ENCODE measurements at regions not wholly inside any gene's neighbourhood (a gene's known extent, or its start where the extent isn't known, plus 50 kb on each side); places are given as distances from the start of the nearest gene placed in this dataset.

GRCh38 chr1:34582356-34582755, 172.5 kb upstream of the GJB5 start:
- DNase-seq (ENCODE audit: low spot score), result no peak
- H3K27ac ChIP-seq (ENCODE audit: poor library complexity, severe bottlenecking), result no peak overlapping the region
- H3K4me3 ChIP-seq (ENCODE audit: severe bottlenecking), result no peak overlapping the region
- no peaks in the 10 kb centered on the region for H3K4me1 ChIP-seq (ENCODE audit: insufficient read depth, poor library complexity, severe bottlenecking)
- H3K27me3 ChIP-seq (ENCODE audit: insufficient read depth, poor library complexity, severe bottlenecking), result no peaks in the 10 kb centered on the region
- H3K36me3 ChIP-seq (ENCODE audit: low read depth), result no peaks in the 10 kb centered on the region
- H3K9me3 ChIP-seq (ENCODE audit: severe bottlenecking), result no peaks in the 10 kb centered on the region
- TF ChIP-seq CTCF (IDR thresholded peaks at IDR 0.05; ENCODE audit: poor library complexity, severe bottlenecking), result no peak
- no peak for ATAC-seq (ENCODE audit: low read depth)

- no peak overlapping the region for H3K4me3 ChIP-seq (ENCODE audit: severe bottlenecking)
- no peaks in the 10 kb centered on the region for H3K4me1 ChIP-seq (ENCODE audit: insufficient read depth, poor library complexity, severe bottlenecking)
- no peak for ATAC-seq (ENCODE audit: low read depth)
- H3K36me3 ChIP-seq (ENCODE audit: low read depth), result no peaks in the 10 kb centered on the region
- H3K27me3 ChIP-seq (ENCODE audit: insufficient read depth, poor library complexity, severe bottlenecking), result no peaks in the 10 kb centered on the region
- H3K27ac ChIP-seq (ENCODE audit: poor library complexity, severe bottlenecking), result no peak overlapping the region
- TF ChIP-seq CTCF (IDR thresholded peaks at IDR 0.05; ENCODE audit: poor library complexity, severe bottlenecking), result no peak
- DNase-seq (ENCODE audit: low spot score), result no peak
- H3K9me3 ChIP-seq (ENCODE audit: severe bottlenecking), result no peaks in the 10 kb centered on the region
These were observed 167.1 kb upstream of the GJB5 start for GRCh38 chr1:34587761-34588160.

GRCh38 chr1:34590211-34590623, 164.6 kb upstream of the GJB5 start:
- Histone ChIP-seq H3K4me1 (ENCODE audit: insufficient read depth, poor library complexity, severe bottlenecking) (no peaks in the 10 kb centered on the region), H3K36me3 (ENCODE audit: low read depth) (no peaks in the 10 kb centered on the region), H3K4me3 (ENCODE audit: severe bottlenecking) (no peak overlapping the region), H3K27me3 (ENCODE audit: insufficient read depth, poor library complexity, severe bottlenecking) (no peaks in the 10 kb centered on the region), H3K27ac (ENCODE audit: poor library complexity, severe bottlenecking) (no peak overlapping the region), H3K9me3 (ENCODE audit: severe bottlenecking) (no peaks in the 10 kb centered on the region)
- peak; percentile 68 for DNase-seq (ENCODE audit: low spot score)
- peak; percentile 90 for ATAC-seq (ENCODE audit: low read depth)
- TF ChIP-seq CTCF (IDR thresholded peaks at IDR 0.05; ENCODE audit: poor library complexity, severe bottlenecking), result no peak

- Histone ChIP-seq H3K36me3 (ENCODE audit: low read depth) (no peaks in the 10 kb centered on the region), H3K27me3 (ENCODE audit: insufficient read depth, poor library complexity, severe bottlenecking) (no peaks in the 10 kb centered on the region), H3K9me3 (ENCODE audit: severe bottlenecking) (no peaks in the 10 kb centered on the region), H3K27ac (ENCODE audit: poor library complexity, severe bottlenecking) (no peak overlapping the region), H3K4me1 (ENCODE audit: insufficient read depth, poor library complexity, severe bottlenecking) (no peaks in the 10 kb centered on the region), H3K4me3 (ENCODE audit: severe bottlenecking) (no peak overlapping the region)
- DNase-seq (ENCODE audit: low spot score) (no peak), ATAC-seq (ENCODE audit: low read depth) (no peak)
- no peak for TF ChIP-seq CTCF (IDR thresholded peaks at IDR 0.05; ENCODE audit: poor library complexity, severe bottlenecking)
These were observed 162.9 kb upstream of the GJB5 start for GRCh38 chr1:34591751-34592629.
